ENCODE measurements at regions not wholly inside any gene's neighbourhood (a gene's known extent, or its start where the extent isn't known, plus 50 kb on each side); places are given as distances from the start of the nearest gene placed in this dataset.

GRCh38 chr6:125480146-125480545, 178.4 kb upstream of the HDDC2 start:
- 70% methylated on average over 2 of the region's 2 CpGs for WGBS
- Histone ChIP-seq H3K4me1 (no peaks in the 10 kb centered on the region), H3K27ac (replicated peaks in 1 of 4) (no peak overlapping the region), H3K36me3 (no peaks in the 10 kb centered on the region), H3K27me3 (no peaks in the 10 kb centered on the region), H3K4me3 (no peak overlapping the region), H3K9me3 (no peaks in the 10 kb centered on the region)
- no peak for DNase-seq (ENCODE audit: extremely low spot score)
- intact Hi-C loops (cut with DNase I) = no loop called here
- TF ChIP-seq EP300 (IDR thresholded peaks at IDR 0.05) (no peak), POLR2A (IDR thresholded peaks at IDR 0.05; ENCODE audit: low read depth) (no peak), CTCF (IDR thresholded peaks at IDR 0.05) (no peak), POLR2AphosphoS5 (IDR thresholded peaks at IDR 0.05) (no peak)

DNA sequence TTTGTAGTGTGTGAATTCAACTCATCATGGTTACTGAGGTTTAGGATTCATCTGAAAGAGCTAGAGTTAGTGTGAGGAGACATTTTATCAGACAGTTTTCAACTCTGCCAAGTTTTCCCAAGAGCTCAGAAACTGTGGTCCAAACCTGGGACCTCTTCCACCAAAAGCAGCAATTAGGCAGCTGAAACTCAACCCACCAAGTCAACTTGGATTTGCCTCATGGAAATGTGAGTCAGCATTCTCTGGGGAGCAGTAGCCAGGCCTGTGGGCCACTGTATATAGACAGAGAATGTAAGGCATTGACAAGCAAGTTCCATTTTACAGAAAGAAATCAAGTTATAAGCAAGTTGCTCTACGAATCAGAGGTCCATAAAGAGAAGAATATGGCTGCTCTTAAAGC, 178.8 kb upstream of the HDDC2 start:
- DNase-seq (ENCODE audit: extremely low spot score) = no peak
- TF ChIP-seq CTCF (IDR thresholded peaks at IDR 0.05) = no peak
- no peak for TF ChIP-seq POLR2AphosphoS5 (IDR thresholded peaks at IDR 0.05)
- no peak for TF ChIP-seq POLR2A (IDR thresholded peaks at IDR 0.05; ENCODE audit: low read depth)
- no peak for TF ChIP-seq EP300 (IDR thresholded peaks at IDR 0.05)
- no peaks in the 10 kb centered on the region for H3K36me3 ChIP-seq
- H3K4me3 ChIP-seq = no peak overlapping the region
- H3K27ac ChIP-seq (replicated peaks in 1 of 4) = no peak overlapping the region
- H3K4me1 ChIP-seq = no peaks in the 10 kb centered on the region
- no peaks in the 10 kb centered on the region for H3K9me3 ChIP-seq
- WGBS = 77% methylated on average over 1 of the region's 1 CpG
- intact Hi-C loops (cut with DNase I) = no loop called here
- no peaks in the 10 kb centered on the region for H3K27me3 ChIP-seq

DNA sequence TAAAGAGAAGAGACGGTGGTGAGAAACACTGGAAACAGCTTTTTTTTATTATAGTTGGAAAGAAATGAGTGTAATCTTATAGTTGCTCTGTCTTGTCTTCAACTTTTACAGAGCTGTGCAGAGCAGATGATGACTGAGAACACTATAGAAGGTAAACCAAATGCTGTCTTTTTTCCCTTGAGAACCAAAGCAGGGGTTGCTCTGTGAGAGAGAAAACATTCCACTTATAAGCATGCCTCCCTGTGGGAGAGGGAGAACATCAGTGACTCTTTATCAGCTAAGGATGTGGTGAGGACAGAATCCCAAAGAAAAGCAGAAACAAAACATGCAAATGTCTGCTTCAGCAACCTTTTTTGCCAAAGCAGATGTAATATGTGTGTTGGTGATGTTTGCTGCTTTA, 179.3 kb upstream of the HDDC2 start:
- DNase-seq (ENCODE audit: extremely low spot score) = no peak
- Histone ChIP-seq H3K27ac (replicated peaks in 1 of 4) (no peak overlapping the region), H3K4me1 (no peaks in the 10 kb centered on the region), H3K27me3 (no peaks in the 10 kb centered on the region), H3K4me3 (no peak overlapping the region), H3K9me3 (no peaks in the 10 kb centered on the region), H3K36me3 (no peaks in the 10 kb centered on the region)
- intact Hi-C loops (cut with DNase I) = no loop called here
- 81% methylated on average over 1 of the region's 1 CpG for WGBS
- no peak for TF ChIP-seq EP300 (IDR thresholded peaks at IDR 0.05)
- TF ChIP-seq POLR2A (IDR thresholded peaks at IDR 0.05; ENCODE audit: low read depth) = no peak
- TF ChIP-seq POLR2AphosphoS5 (IDR thresholded peaks at IDR 0.05) = no peak
- no peak for TF ChIP-seq CTCF (IDR thresholded peaks at IDR 0.05)

DNA sequence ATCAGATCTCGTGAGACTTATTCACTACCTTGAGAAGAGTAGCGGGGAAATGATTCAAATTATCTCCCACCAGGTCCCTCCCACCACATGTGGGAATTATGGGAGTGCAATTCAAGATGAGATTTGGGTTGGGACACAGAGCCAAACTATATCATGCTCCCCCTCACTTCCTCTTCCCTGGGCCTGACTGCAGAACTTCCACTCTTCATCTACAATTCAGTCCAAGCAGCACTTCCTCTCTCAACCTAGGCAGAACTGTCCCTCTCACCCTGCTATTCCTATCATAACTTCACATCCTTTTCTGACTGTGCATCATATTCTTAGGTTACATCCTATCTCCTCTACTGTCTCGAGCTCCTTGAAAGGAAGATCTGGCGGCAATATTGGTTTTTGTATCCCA, 184.0 kb upstream of the HDDC2 start:
- H3K27ac ChIP-seq (replicated peaks in 1 of 4) = no peak overlapping the region
- H3K9me3 ChIP-seq = no peaks in the 10 kb centered on the region
- no peaks in the 10 kb centered on the region for H3K4me1 ChIP-seq
- DNase-seq (ENCODE audit: extremely low spot score) = no peak
- no peak overlapping the region for H3K4me3 ChIP-seq
- WGBS = 67% methylated on average over 4 of the region's 4 CpGs
- H3K36me3 ChIP-seq = no peaks in the 10 kb centered on the region
- TF ChIP-seq EP300 (IDR thresholded peaks at IDR 0.05) (no peak), CTCF (IDR thresholded peaks at IDR 0.05) (no peak), POLR2AphosphoS5 (IDR thresholded peaks at IDR 0.05) (no peak), POLR2A (IDR thresholded peaks at IDR 0.05; ENCODE audit: low read depth) (no peak)
- intact Hi-C loops (cut with DNase I) = no loop called here
- no peaks in the 10 kb centered on the region for H3K27me3 ChIP-seq

- no peaks in the 10 kb centered on the region for H3K4me1 ChIP-seq
- DNase-seq (ENCODE audit: extremely low spot score) = no peak
- 74% methylated on average over 2 of the region's 2 CpGs for WGBS
- H3K27me3 ChIP-seq = no peaks in the 10 kb centered on the region
- H3K27ac ChIP-seq (replicated peaks in 1 of 4) = no peak overlapping the region
- TF ChIP-seq EP300 (IDR thresholded peaks at IDR 0.05) (no peak), POLR2AphosphoS5 (IDR thresholded peaks at IDR 0.05) (no peak), POLR2A (IDR thresholded peaks at IDR 0.05; ENCODE audit: low read depth) (no peak), CTCF (IDR thresholded peaks at IDR 0.05) (no peak)
- no peaks in the 10 kb centered on the region for H3K36me3 ChIP-seq
- H3K9me3 ChIP-seq = no peaks in the 10 kb centered on the region
- H3K4me3 ChIP-seq = no peak overlapping the region
- intact Hi-C loops (cut with DNase I) = no loop called here
Measured at GRCh38 chr6:125486881-125487280, 185.1 kb upstream of the HDDC2 start.
